Ishikawa (cell line): ENCODE measurements at regions not wholly inside any gene's neighbourhood (a gene's known extent, or its start where the extent isn't known, plus 50 kb on each side); places are given as distances from the start of the nearest gene placed in this dataset.

Experiments used
- CEBPB ChIP-seq: IDR thresholded peaks from 2 replicates; pipeline ENCODE4 v1.6.1; 2012
- CREB1 ChIP-seq: IDR thresholded peaks from 2 replicates; pipeline ENCODE4 v1.6.1; 2012; ENCODE audit warnings: low read depth
- EGR1 ChIP-seq: IDR thresholded peaks from 2 replicates; pipeline ENCODE4 v1.6.1; 2012
- EP300 ChIP-seq: IDR thresholded peaks from 2 replicates; pipeline ENCODE4 v1.6.1; 2012; ENCODE audit warnings: borderline replicate concordance
- FOXM1 ChIP-seq: IDR thresholded peaks from 2 replicates; pipeline ENCODE4 v1.6.1; 2012; ENCODE audit warnings: low read depth, borderline replicate concordance
- NFIC ChIP-seq: IDR thresholded peaks from 2 replicates; pipeline ENCODE4 v1.6.1; 2012
- RAD21 ChIP-seq: IDR thresholded peaks from 2 replicates; pipeline ENCODE4 v1.6.1; 2012; ENCODE audit warnings: low read depth
- TAF1 ChIP-seq: IDR thresholded peaks from 2 replicates; pipeline ENCODE4 v1.6.1; 2012; ENCODE audit warnings: low read depth, mild to moderate bottlenecking
- TCF12 ChIP-seq: IDR thresholded peaks from 2 replicates; pipeline ENCODE4 v1.6.1; 2012; ENCODE audit warnings: low read depth
- TEAD4 ChIP-seq: IDR thresholded peaks from 2 replicates; pipeline ENCODE4 v1.6.1; 2012
- YY1 ChIP-seq: IDR thresholded peaks from 2 replicates; pipeline ENCODE4 v1.6.1; 2012; ENCODE audit warnings: low read depth
- ZBTB7A ChIP-seq: IDR thresholded peaks from 2 replicates; pipeline ENCODE4 v1.6.1; 2012; ENCODE audit warnings: low read depth
- TF ChIP-seq, protein P1 (sequence below): IDR thresholded peaks from 2 replicates; pipeline ENCODE4 v1.6.1; 2012
- TF ChIP-seq, protein P2 (sequence below): IDR thresholded peaks from 2 replicates; pipeline ENCODE4 v1.6.1; 2012
- TF ChIP-seq, protein P3 (sequence below): IDR thresholded peaks from 2 replicates; pipeline ENCODE4 v1.6.1; 2012; ENCODE audit warnings: low read depth, mild to moderate bottlenecking

DNA sequence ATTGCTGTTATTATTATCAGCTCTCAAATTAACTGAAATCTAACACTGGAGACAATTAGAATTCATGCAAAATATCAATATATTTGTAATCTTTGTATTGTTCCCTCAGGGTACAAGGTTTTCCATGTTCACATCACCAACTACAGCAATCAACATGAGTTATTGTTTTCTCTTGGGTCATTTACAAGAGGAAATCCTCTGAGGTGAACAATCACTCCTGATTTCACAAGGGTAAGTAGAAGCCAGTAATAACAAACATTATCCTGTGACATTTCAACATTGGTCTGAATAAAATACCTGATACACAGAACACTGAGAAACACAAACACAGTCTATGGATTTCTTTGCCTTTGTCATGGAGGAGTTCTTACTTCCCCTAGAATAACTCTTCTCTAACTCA, 174.0 kb downstream of the SUCNR1 start:
- TF ChIP-seq TEAD4 = no peak
- TF ChIP-seq EGR1 = no peak
- TF ChIP-seq, protein P1, sequence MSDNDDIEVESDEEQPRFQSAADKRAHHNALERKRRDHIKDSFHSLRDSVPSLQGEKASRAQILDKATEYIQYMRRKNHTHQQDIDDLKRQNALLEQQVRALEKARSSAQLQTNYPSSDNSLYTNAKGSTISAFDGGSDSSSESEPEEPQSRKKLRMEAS = no peak
- no peak for TF ChIP-seq TCF12
- TF ChIP-seq, protein P2, sequence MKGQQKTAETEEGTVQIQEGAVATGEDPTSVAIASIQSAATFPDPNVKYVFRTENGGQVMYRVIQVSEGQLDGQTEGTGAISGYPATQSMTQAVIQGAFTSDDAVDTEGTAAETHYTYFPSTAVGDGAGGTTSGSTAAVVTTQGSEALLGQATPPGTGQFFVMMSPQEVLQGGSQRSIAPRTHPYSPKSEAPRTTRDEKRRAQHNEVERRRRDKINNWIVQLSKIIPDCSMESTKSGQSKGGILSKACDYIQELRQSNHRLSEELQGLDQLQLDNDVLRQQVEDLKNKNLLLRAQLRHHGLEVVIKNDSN = no peak
- no peak for TF ChIP-seq CEBPB
- no peak for TF ChIP-seq CREB1
- TF ChIP-seq TAF1 = no peak
- no peak for TF ChIP-seq ZBTB7A
- TF ChIP-seq NFIC = no peak
- no peak for TF ChIP-seq EP300
- TF ChIP-seq YY1 = no peak
- no peak for TF ChIP-seq RAD21
- TF ChIP-seq, protein P3, sequence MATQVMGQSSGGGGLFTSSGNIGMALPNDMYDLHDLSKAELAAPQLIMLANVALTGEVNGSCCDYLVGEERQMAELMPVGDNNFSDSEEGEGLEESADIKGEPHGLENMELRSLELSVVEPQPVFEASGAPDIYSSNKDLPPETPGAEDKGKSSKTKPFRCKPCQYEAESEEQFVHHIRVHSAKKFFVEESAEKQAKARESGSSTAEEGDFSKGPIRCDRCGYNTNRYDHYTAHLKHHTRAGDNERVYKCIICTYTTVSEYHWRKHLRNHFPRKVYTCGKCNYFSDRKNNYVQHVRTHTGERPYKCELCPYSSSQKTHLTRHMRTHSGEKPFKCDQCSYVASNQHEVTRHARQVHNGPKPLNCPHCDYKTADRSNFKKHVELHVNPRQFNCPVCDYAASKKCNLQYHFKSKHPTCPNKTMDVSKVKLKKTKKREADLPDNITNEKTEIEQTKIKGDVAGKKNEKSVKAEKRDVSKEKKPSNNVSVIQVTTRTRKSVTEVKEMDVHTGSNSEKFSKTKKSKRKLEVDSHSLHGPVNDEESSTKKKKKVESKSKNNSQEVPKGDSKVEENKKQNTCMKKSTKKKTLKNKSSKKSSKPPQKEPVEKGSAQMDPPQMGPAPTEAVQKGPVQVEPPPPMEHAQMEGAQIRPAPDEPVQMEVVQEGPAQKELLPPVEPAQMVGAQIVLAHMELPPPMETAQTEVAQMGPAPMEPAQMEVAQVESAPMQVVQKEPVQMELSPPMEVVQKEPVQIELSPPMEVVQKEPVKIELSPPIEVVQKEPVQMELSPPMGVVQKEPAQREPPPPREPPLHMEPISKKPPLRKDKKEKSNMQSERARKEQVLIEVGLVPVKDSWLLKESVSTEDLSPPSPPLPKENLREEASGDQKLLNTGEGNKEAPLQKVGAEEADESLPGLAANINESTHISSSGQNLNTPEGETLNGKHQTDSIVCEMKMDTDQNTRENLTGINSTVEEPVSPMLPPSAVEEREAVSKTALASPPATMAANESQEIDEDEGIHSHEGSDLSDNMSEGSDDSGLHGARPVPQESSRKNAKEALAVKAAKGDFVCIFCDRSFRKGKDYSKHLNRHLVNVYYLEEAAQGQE = no peak
- no peak for TF ChIP-seq FOXM1

DNA sequence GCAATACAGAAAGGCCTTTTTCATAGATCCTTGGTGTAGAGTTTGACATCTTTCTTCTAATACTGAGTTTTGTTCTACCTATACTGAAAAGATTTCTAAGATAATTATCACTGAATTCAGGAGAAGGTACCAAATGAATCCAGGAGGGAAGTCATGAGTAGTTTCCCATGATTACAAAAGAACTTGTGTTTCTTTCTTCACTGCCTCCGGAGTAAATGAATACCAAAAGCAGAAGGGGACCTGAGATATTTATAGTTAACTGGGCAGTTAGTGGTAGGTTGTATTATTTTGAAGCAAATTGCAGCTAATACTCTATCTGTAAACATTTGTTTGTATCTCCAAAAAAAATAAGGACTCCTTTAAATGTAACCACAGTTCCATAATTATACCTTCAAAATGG, 175.4 kb downstream of the SUCNR1 start:
- TF ChIP-seq NFIC (no peak), EP300 (no peak), EGR1 (no peak), RAD21 (no peak)
- TF ChIP-seq, protein P3 = no peak

DNA sequence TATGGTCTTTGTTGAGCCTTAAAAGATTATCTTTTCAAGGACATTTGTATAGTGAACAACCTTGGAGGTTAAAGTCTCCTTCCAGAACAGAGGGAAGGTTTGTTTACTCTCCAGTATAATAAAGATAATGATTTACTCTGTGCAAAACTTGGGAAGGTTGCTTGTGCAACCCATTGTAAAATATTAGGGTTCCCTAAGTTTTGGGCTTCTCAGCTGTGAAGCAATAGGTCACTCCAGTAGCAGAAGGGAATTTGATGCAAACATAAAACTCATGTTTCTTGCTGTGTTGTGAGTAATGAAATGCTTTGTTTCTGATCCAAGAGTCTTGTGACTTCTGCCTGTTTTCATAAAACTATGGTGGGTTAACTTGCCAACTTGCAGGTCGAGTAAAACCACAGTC, 177.5 kb downstream of the SUCNR1 start:
- no peak for TF ChIP-seq CREB1
- no peak for TF ChIP-seq EP300
- TF ChIP-seq, protein P3 = no peak
- no peak for TF ChIP-seq FOXM1
- TF ChIP-seq, protein P2 = no peak
- TF ChIP-seq, protein P1 = no peak
- TF ChIP-seq TEAD4 = no peak
- no peak for TF ChIP-seq TCF12
- no peak for TF ChIP-seq NFIC
- no peak for TF ChIP-seq CEBPB
- TF ChIP-seq ZBTB7A = no peak
- no peak for TF ChIP-seq TAF1
- TF ChIP-seq YY1 = no peak
- no peak for TF ChIP-seq EGR1
- no peak for TF ChIP-seq RAD21

DNA sequence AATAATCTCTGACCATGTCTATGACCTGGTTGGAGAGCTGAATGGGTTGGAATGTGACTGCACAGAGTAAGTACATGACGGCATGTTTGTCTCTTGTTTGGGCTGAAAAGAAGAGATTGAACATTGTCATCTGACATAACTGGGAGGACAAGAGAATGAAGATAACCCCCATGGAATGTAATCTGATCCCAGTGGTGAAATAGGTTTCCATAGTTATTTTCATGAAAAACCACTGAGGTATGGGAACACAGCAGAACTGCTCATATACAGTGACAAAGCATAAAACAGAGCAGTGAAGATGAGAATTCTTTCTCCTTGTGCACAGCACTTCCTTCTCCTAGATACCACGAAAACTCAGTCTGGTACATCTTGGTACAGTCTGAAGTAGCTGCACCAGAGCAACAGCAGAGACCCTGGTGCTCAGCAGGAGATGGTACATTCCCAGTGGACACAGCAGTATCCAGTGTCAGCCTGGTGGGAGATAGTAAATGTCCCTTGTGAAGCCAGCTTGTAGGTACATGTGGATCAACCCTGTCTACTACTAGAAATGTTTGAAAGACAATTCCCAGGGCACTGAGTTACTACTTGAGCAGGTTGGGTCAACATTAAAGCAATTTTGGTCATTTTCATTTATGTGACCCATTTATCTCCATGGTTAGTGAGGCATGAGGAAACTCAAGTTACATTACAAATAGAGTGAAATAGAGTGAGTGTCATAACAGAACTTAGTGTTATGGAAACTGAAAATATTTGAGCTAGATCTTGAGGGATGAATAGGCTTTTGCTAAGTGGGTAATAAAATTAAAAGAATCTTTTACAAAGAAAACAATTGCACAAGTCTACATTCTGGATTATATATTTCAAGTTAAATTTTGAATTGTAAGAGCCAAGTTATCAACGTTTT, 178.3 kb downstream of the SUCNR1 start:
- TF ChIP-seq RAD21 = no peak
- no peak for TF ChIP-seq EGR1
- TF ChIP-seq TEAD4 = no peak
- TF ChIP-seq, protein P3 = no peak
- TF ChIP-seq EP300 = no peak
- no peak for TF ChIP-seq ZBTB7A
- TF ChIP-seq, protein P2 = no peak
- no peak for TF ChIP-seq YY1
- TF ChIP-seq CEBPB = no peak
- TF ChIP-seq NFIC = no peak
- TF ChIP-seq FOXM1 = no peak
